Fibroblast of lung (primary cell): ENCODE measurements at regions not wholly inside any gene's neighbourhood (a gene's known extent, or its start where the extent isn't known, plus 50 kb on each side); places are given as distances from the start of the nearest gene placed in this dataset.

Source experiments
- DNase-seq, 2 donors: peaks; one replicate each; pipeline versions ENCODE4 v3.0.0 to v3.0.0-alpha.2; 2010; ENCODE audit warnings: low read depth in 2 of 2
- H2AFZ ChIP-seq: 2 replicates; pipeline ENCODE4 v1.5.1; 2012; ENCODE audit warnings: low read length, control low read depth, inconsistent platforms
- H3K27ac ChIP-seq: 2 replicates; pipeline ENCODE4 v1.5.1; 2011; ENCODE audit warnings: low read length, control low read depth; ENCODE audit not compliant: insufficient read depth
- H3K27me3 ChIP-seq: 2 replicates; pipeline ENCODE4 v1.5.1; 2011; ENCODE audit warnings: mild to moderate bottlenecking, low read length; ENCODE audit not compliant: control insufficient read depth, insufficient read depth
- H3K36me3 ChIP-seq: 2 replicates; pipeline ENCODE4 v1.5.1; 2011; ENCODE audit warnings: low read length; ENCODE audit not compliant: control insufficient read depth, insufficient read depth
- H3K4me1 ChIP-seq: 2 replicates; pipeline ENCODE4 v1.5.1; 2011; ENCODE audit warnings: low read length; ENCODE audit not compliant: control insufficient read depth, insufficient read depth; ENCODE audit errors: extremely low read depth
- H3K4me2 ChIP-seq: 2 replicates; pipeline ENCODE4 v1.5.1; 2011; ENCODE audit warnings: low read length, control low read depth; ENCODE audit not compliant: insufficient read depth; ENCODE audit errors: extremely low read depth
- H3K4me3 ChIP-seq, 4 experiments: fragments of 200-600 bp in 1 of 4; sonication (generic) in 1 of 4; replicated peaks in 1 of 4; 2 replicates each; pipeline ENCODE4 v1.5.1; 2011 to 2016; ENCODE audit warnings: low read length in 4 of 4, low read depth in 3 of 4, mild to moderate bottlenecking in 3 of 4, control low read depth in 2 of 4, inconsistent platforms in 1 of 4, mixed read lengths in 1 of 4; ENCODE audit not compliant: insufficient read depth in 1 of 4; ENCODE audit errors: control extremely low read depth in 1 of 4
- H3K79me2 ChIP-seq: 2 replicates; pipeline ENCODE4 v1.5.1; 2012; ENCODE audit warnings: mild to moderate bottlenecking, low read length, inconsistent platforms; ENCODE audit not compliant: control insufficient read depth, insufficient read depth
- H3K9ac ChIP-seq: 2 replicates; pipeline ENCODE4 v1.5.1; 2011; ENCODE audit warnings: mild to moderate bottlenecking, low read length, control low read depth; ENCODE audit not compliant: insufficient read depth
- H3K9me3 ChIP-seq: 2 replicates; pipeline ENCODE4 v1.5.1; 2012; ENCODE audit warnings: low read depth, low read length; ENCODE audit not compliant: control insufficient read depth, insufficient read depth
- H4K20me1 ChIP-seq: 2 replicates; pipeline ENCODE4 v1.5.1; 2011; ENCODE audit warnings: low read length; ENCODE audit not compliant: control insufficient read depth, insufficient read depth; ENCODE audit errors: extremely low read depth
- CTCF ChIP-seq, 2 donors: IDR thresholded peaks in 1 of 2; conservative IDR thresholded peaks in 1 of 2; 1 replicate in 1 of 2; 2 replicates in 1 of 2; pipeline ENCODE4 v1.5.1; 2011 to 2012; ENCODE audit warnings: low read length in 2 of 2, control low read depth in 1 of 2, inconsistent platforms in 1 of 2, low read depth in 1 of 2, mild to moderate bottlenecking in 1 of 2
- EZH2 ChIP-seq: IDR thresholded peaks from 2 replicates; pipeline ENCODE4 v1.5.1; 2012; ENCODE audit warnings: low read length, control low read depth, mild to moderate bottlenecking; ENCODE audit errors: missing control alignments

- Histone ChIP-seq H3K4me2 (no peak overlapping the region), H3K9ac (no peak overlapping the region), H3K4me3 (no peak overlapping the region), H3K27ac (peak overlapping the region; percentile 55), H3K27me3 (no peaks in the 10 kb centered on the region), H3K36me3 (no peaks in the 10 kb centered on the region), H3K9me3 (no peaks in the 10 kb centered on the region), H3K4me1 (peaks cover 22% of the 10 kb centered on the region), H2AFZ (no peak overlapping the region), H3K79me2 (no peaks in the 10 kb centered on the region), H4K20me1 (no peaks in the 10 kb centered on the region)
- no peak for TF ChIP-seq EZH2
- no peak for TF ChIP-seq CTCF (conservative IDR thresholded peaks at IDR 0.05 in 1 of 2, IDR thresholded peaks at IDR 0.05 in 1 of 2; ENCODE audit: low read depth in 1 of 2, low read length in 2 of 2)
- DNase-seq = no peak
These were observed 361.1 kb upstream of the SLC14A2 start for GRCh38 chr18:45253973-45254708.

- Histone ChIP-seq H3K79me2 (no peaks in the 10 kb centered on the region), H2AFZ (no peak overlapping the region), H3K9me3 (no peaks in the 10 kb centered on the region), H3K27me3 (no peaks in the 10 kb centered on the region), H3K36me3 (no peaks in the 10 kb centered on the region), H3K4me2 (no peak overlapping the region), H4K20me1 (no peaks in the 10 kb centered on the region), H3K4me3 (no peak overlapping the region), H3K27ac (peak overlapping the region; percentile 55), H3K9ac (no peak overlapping the region), H3K4me1 (peaks cover 20% of the 10 kb centered on the region)
- peak; percentile 47 to 48 for DNase-seq
- no peak for TF ChIP-seq EZH2
These were observed 360.6 kb upstream of the SLC14A2 start for GRCh38 chr18:45254709-45255082.

DNA sequence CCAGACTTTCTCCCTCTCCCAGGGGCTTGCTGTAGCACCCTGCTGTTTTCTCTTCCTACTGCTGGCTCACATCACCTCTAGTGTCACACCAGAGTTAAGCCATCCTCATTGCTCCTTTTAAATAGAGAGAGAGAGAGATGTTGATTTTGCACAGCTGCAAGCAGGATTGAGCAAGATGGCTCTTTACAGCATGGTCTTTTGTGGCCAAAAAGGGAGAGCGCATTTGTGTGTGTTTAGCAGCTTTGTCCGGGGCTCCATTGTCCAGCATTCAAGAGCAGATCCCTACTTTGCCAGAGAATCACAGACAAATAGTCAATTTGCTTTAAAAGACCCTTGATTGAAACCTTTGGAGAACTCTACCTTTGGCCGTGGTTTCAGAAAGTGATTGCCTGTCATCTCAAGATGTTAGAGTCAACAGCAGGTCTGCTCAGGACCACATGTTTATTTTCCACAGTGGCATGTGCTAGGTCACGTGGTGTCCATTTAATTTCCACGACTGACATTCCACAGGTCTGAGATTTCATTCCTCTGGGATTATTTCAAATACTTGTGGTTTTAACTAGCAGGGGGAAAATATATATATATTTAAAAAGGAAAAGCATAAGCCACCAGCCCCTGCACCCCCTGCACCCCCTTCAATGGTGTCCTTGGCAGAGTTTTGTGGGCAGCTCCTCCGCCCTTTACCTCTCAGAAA lies 359.9 kb upstream of the SLC14A2 start:
- H3K9me3 ChIP-seq = no peaks in the 10 kb centered on the region
- no peak overlapping the region for H2AFZ ChIP-seq
- peaks cover 16% of the 10 kb centered on the region for H3K4me1 ChIP-seq
- no peaks in the 10 kb centered on the region for H3K79me2 ChIP-seq
- peak; percentile 91 to 97 for DNase-seq
- H3K27ac ChIP-seq = peak overlapping the region; percentile 55
- H3K4me3 ChIP-seq = no peak overlapping the region
- H4K20me1 ChIP-seq = no peaks in the 10 kb centered on the region
- H3K4me2 ChIP-seq = peak overlapping the region; percentile 51
- no peaks in the 10 kb centered on the region for H3K27me3 ChIP-seq
- H3K36me3 ChIP-seq = no peaks in the 10 kb centered on the region
- TF ChIP-seq CTCF (conservative IDR thresholded peaks at IDR 0.05 in 1 of 2, IDR thresholded peaks at IDR 0.05 in 1 of 2; ENCODE audit: low read depth in 1 of 2, low read length in 2 of 2) = peak in 1 of 2 donors; percentile 25
- TF ChIP-seq EZH2 = no peak
- no peak overlapping the region for H3K9ac ChIP-seq
